Inflammatory macrophage treated with lipopolysaccharide for 1 hour (primary cell): ENCODE measurements at regions not wholly inside any gene's neighbourhood (a gene's known extent, or its start where the extent isn't known, plus 50 kb on each side); places are given as distances from the start of the nearest gene placed in this dataset.
"Not testable (repeated sequence)": the region's sequence is repeated elsewhere in the genome, so short reads cannot be mapped to it uniquely, and the experiment has no call there.

Experiments used
- DNase-seq, 2 donors: peaks; one replicate each; pipeline ENCODE4 v3.0.0-alpha.2; 2020 to 2022

DNA sequence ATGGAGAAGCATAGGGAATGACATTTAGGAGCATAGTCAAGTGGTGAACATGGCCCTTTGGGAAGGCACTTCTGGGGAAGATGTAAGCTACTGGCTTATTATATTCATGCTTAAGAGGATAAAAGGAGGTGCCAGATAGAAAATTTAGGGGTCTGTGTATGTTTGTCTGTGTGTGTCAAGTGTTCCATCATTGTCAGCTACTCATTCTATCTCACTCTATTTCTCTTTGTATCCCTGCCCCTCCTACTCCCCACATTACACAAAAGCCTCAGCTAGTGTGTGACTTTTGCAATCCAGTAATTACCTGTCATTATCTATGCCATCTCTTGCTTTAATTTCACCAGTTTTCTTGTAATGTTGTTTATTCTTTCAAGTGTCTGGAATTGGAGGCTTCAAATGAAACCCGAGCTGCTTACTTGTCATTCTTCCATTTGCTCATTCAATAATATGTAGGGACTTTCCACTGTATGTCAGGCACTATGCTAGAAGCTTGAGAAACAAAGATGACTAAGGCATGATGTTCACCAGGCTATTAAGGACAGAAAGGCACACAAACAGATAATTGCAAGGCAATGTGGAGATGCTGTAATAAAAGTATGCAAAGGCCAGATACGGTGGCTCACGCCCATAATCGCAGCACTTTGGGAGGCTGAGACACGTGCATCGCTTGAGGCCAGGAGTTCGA, 229.8 kb upstream of the TEX13C start:
- DNase-seq: no peak

GRCh38 chrX:125093852-125094251, 225.8 kb upstream of the TEX13C start:
- no peak for DNase-seq

DNA sequence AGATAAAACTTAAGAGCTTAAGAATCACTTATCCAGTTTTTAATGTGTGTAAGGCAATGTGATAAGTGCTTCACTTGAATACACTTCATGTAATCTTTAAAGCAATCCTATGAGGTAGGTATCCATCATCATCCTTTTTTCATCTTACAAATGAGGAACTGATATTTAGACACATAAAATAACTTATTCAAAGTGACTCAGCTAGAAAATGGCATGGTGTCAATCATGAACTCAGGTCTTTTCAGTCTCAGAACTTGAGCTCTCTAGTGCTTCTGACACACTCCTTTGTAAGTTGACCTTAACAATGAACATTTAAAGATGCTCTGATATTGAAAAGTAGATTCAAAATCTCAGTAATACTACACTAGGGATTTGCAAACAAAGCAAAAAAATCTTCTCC, 224.8 kb upstream of the TEX13C start:
- no peak for DNase-seq

- no peak for DNase-seq
These were observed 223.2 kb upstream of the TEX13C start for GRCh38 chrX:125096469-125096868.

DNA sequence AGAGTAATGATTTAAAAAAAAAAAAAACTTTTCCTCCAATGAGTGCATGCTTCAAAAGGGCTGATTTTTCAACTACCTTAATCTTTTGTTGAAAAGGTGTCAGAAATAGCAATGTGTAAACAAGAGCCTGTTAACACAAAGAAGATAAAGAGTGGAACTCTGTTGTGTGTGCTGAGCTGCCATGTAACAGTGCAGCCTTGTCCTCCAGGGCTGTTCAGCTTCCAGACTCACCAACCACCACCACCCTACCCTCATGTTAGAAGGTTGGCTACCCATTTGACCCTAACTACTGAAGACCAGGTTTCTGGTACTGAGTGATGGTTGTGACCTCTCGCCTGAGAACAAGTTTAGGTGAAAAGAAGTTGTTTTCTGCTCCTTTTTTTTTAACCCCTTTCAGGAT, 222.8 kb upstream of the TEX13C start:
- DNase-seq: no peak

DNA sequence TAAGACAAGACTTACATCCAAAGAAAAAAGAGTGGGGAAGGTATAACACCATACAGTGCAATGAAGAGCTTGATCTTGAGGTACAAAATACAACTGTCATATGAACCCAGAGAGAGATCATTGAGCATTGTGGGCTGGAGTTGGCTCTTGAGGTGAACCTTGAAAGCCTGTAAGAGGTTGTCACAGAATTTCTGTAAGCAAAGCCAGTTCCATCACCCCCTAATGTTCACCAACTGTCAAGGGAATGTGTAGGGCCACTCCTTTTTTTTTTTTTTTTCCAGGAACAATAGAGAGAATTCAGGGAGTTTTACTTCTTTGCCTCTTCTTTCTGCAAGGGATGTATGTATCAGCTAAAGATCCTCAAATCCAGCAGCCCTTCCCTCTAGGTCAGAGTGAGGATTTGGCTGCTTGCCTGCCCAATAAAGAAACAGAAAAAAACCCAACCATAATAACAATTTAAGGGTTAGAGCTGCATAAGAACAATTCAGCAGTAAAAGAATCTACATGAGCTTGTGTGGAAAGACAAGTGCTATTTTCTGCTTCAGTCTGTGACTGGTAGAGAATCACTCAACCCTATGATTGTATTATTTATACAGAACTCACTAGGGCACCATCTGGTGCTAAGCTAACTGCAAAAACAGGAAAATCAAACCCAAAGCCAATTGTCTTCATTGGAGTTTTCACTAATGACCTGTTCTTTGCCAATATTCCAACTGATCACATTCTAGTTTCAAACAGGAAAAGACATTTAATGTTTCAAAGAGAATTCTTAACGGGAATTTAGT, 217.5 kb upstream of the TEX13C start:
- DNase-seq: no peak

- no peak for DNase-seq
These were observed 216.0 kb upstream of the TEX13C start for GRCh38 chrX:125103693-125104092.

DNA sequence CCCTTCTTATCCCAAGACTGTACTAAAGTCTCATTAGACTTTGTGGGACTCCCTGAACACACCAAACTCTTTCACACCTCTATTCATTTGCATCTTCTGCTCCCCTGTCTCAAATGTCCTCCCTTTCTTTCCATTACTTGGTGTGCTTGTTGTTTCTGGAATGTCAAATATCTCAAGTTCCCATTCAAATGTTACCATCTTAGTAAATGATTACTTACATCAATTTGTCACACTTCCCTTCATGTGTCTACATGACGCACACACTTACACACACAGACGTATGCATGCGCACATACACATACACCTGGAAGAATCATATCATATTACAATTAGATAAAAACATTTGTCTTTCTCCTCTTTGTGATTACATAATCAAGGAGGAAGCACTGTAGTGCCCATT, 210.8 kb upstream of the TEX13C start:
- DNase-seq: no peak

DNA sequence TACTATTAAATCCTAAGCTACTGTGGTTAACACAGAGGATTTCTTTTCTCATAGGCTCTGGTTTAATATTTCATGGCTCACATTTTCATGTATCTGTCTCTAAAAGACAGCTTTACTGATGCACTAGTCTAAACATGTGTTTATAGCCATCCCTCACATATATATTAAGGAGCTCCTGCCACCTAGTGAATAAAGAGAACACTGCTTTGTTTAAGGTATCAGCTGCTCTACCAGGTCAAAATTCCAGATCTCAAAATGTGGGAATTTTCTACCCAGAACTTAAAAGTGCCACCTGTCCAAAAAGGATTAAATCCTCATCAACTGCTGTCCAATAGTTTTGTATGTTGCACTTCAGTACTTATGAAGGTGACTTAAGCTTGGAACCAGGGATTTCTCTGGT, 188.5 kb upstream of the TEX13C start:
- DNase-seq: no peak

DNA sequence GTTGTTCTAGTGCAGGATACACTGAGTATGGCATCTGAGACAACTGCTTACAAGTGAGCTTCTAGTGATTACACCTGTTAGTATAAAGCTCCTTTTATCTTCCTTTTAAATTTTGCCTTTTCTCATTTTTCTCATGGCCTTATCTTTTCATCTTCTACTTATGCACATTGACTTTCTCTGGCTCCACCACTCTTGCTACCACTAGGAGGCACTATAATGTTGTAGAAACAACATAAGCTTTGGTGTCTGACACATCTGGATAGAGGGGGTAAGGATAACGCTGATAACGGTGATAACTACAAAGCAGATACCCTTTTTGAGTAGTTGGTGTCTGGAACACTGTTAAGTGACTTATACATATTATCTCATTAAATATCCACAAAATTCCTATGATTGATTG, 187.4 kb upstream of the TEX13C start:
- peak in 1 of 2 donors; percentile 5 for DNase-seq

DNA sequence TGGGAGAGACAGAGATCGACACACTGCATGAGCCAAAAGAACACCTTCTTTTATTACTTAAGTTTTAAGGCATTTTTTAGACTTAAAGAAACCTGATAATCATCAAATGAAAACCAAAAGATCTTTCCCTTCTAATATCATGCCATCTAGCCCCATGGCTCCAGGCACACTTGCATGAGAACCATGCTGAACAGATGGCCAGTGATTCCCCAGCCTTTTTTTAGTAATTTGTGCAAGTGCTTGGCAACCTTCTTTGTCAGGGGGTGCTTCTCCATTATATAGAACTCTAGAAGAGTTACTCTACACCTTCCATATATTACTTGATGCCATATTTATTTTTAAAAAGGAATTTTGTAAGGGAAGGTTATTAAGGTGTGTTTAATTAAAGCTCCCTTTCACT, 182.2 kb upstream of the TEX13C start:
- DNase-seq: no peak

GRCh38 chrX:125150231-125150630, 169.4 kb upstream of the TEX13C start:
- DNase-seq: no peak

DNA sequence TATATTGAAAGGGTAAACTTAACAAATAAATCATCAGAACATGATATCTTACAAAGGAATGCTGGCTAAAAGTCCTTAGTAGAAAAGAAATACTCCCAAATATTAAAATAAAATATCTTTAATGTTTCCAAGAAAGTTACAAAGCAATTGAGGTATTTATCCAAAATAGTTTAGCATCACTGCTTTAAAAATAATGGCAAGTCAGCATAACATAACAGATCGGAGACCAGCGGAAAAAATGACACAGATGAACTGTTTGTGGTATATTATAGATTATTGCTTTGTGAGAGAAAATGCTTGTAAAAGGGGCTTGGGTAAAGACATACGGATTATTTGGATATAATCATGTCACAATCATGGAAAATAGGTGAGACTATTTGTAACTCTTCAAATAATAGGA, 168.5 kb upstream of the TEX13C start:
- no peak for DNase-seq

- no peak for DNase-seq
These were observed 167.7 kb upstream of the TEX13C start for GRCh38 chrX:125152011-125152410.

GRCh38 chrX:125153621-125154020, 166.1 kb upstream of the TEX13C start:
- DNase-seq: no peak

DNA sequence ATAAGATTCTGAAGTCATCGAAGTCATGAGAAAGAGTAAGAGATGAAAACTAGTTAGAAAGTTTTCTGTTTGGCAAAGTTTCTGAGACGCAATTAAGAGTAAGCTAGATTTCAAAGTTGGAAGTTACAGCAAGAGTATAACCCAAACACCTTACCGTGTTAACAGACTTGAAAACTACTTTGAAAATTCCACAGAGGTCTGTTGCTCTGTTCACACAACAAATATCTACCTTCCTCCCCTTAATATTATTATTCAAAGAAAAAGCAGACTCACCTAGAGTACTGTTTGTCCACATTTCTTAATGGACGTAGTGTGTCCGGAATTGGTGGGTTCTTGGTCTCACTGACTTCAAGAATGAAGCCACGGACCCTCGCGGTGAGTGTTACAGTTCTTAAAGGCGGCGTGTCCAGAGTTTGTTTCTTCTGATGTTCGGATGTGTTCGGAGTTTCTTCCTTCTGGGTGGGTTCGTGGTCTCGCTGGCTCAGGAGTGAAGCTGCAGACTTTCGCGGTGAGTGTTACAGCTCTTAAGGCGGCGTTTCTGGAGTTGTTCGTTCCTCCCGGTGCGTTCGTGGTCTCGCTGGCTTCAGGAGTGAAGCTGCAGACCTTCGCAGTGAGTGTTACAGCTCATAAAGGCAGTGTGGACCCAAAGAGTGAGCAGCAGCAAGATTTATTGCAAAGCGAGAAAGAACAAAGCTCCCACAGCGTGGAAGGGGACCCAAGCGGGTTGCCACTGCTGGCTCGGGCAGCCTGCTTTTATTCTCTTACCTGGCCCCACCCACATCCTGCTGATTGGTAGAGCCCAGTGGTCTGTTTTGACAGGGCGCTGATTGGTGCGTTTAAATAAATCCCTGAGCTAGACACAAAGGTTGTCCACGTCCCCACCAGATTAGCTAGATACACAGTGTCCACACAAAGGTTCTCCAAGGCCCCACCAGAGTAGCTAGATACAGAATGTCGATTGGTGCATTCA, 165.1 kb upstream of the TEX13C start:
- DNase-seq: not testable (repeated sequence)

GRCh38 chrX:125155296-125156033, 164.2 kb upstream of the TEX13C start:
- DNase-seq: not testable (repeated sequence)

DNA sequence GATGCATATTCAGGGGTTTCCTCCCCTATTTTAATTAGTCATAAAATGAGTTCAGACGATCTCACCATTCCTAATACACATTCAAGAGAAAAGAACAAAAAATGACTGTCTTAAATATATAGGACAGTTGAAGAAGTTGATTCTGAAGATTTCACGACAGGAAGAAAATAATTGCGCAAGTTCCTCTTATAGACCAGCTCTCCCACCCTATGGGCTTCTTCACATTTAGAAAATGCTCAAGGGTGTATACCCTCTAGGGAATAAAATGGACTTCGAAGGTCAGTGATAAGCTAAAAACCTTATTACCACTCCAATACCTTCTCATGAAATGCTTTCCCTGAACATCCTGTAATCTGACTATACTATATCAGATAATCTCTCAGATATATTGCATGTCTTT, 149.2 kb upstream of the TEX13C start:
- no peak for DNase-seq

GRCh38 chrX:125172531-125172930, 147.1 kb upstream of the TEX13C start:
- no peak for DNase-seq

DNA sequence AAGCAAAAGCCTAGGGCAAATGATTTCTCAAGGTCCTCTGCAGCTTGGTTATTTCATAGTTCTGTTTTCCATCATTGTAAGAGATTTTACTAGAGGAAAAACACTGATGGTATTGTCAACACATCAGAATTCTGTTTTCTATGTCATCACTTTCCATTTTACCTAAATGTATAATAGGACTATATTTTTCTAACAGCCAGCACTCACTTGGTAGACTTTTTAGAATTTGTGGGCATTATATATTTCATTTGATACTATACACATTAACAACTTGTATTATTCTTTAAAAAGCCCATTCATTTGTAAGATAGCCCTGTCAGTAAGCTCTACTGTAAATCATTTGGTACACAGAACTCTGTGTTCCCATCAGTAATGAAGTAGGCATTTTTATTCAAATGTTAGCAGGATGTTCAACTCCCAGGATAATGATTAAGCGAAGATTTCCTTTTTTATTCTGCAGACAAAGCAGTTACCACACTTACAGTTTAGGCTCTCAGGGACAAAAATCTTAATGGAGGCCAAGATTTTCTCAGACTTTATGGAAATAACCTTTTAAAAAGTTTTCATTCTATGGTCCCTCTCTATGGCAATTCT, 143.6 kb upstream of the TEX13C start:
- no peak for DNase-seq

DNA sequence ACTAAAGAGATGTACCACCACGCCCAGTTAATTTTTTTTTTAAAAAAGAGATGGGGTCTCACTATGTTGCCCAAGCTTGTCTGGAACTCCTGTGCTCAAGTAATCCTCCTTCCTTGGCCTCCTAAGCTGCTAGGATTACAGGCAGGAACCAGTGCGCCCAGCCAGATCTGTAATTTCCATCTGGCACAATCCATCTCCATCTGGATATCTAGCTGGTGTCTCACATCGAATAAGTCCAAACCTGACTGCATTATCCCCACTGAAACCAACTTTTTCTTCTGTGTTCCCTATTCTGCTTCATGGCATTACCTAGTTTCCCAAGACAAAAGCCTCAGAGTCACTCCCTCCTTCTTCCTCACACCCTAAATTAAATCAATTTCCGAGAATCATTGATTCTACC, 125.8 kb upstream of the TEX13C start:
- DNase-seq: no peak

DNA sequence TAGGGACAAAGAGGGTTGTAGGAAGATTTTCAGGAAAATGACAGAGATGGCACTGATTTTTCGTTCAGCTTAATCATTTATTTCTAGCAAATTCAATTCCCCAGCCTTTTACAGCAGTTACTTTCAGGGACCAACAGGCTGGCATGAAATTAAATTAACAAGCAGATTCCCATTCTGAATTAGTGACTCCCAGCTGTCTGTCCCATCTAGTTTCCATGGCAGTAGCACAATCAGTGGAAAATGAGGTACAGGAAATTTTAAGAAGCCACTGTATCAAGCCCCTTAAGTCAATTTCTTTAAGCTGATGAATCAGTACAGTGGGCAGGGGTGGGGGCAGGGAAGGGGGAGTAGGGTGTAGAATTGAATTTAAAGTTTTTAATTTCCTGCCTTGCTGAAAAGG, 121.1 kb upstream of the TEX13C start:
- no peak for DNase-seq
